ENCODE measurements at regions not wholly inside any gene's neighbourhood (a gene's known extent, or its start where the extent isn't known, plus 50 kb on each side); places are given as distances from the start of the nearest gene placed in this dataset.

DNA sequence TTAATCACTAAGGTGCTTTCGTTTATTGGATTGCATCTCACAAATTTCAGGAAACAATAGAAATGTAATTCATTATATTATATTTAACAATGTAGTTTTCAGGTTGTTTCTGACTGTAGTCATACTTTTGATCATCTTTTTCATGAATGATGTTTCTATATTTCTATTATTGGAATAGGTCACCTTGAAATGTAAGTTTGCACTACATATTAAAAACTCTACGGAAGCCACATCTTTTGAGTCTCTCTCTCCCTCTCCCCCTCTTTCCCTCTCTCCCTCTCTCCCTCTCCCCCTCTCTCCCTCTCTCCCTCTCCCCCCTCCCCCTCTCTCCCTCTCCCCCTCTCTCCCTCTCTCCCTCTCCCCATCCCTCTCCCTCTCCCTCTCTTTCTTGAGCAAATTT, 131.3 kb upstream of the FBXL4 start:
- no peak overlapping the region for H3K27ac ChIP-seq
- H3K4me1 ChIP-seq: no peaks in the 10 kb centered on the region
- H3K27me3 ChIP-seq: no peaks in the 10 kb centered on the region
- no peaks in the 10 kb centered on the region for H3K36me3 ChIP-seq
- no peak for ATAC-seq (ENCODE audit: low FRiP score in 2 of 2)
- no peaks in the 10 kb centered on the region for H3K9me3 ChIP-seq
- TF ChIP-seq EP300 (IDR thresholded peaks at IDR 0.05): no peak
- TF ChIP-seq POLR2A (IDR thresholded peaks at IDR 0.05): no peak
- TF ChIP-seq, protein P1, sequence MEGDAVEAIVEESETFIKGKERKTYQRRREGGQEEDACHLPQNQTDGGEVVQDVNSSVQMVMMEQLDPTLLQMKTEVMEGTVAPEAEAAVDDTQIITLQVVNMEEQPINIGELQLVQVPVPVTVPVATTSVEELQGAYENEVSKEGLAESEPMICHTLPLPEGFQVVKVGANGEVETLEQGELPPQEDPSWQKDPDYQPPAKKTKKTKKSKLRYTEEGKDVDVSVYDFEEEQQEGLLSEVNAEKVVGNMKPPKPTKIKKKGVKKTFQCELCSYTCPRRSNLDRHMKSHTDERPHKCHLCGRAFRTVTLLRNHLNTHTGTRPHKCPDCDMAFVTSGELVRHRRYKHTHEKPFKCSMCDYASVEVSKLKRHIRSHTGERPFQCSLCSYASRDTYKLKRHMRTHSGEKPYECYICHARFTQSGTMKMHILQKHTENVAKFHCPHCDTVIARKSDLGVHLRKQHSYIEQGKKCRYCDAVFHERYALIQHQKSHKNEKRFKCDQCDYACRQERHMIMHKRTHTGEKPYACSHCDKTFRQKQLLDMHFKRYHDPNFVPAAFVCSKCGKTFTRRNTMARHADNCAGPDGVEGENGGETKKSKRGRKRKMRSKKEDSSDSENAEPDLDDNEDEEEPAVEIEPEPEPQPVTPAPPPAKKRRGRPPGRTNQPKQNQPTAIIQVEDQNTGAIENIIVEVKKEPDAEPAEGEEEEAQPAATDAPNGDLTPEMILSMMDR (IDR thresholded peaks at IDR 0.05): no peak
- no peak for TF ChIP-seq POLR2AphosphoS5 (IDR thresholded peaks at IDR 0.05)
- DNase-seq: no peak
- 84 to 86% methylated on average over 2 of the region's 2 CpGs for WGBS, 2 donors
- no peak overlapping the region for H3K4me3 ChIP-seq

DNA sequence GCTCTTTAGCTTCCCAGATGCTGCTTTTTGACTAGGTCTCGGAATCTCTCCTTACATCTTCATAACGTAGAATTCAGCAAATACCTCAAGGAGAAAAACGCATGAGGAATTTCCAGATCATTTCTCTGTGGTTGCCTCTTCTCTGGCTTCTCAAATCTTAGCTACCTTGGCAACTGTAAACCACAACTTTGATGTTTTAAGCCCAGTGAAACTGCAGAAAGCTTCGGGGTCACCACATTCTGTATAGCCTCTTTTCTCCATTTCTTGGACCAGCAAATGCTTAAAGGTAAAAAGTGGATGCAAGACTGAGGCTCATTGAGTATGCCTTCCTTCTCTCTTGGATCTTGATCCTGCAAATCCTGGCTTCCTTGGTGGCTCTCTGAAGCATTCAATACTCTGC, 125.5 kb upstream of the FBXL4 start:
- Histone ChIP-seq H3K27ac (no peak overlapping the region), H3K9me3 (no peaks in the 10 kb centered on the region), H3K4me1 (no peaks in the 10 kb centered on the region), H3K4me3 (no peak overlapping the region), H3K27me3 (no peaks in the 10 kb centered on the region), H3K36me3 (no peaks in the 10 kb centered on the region)
- DNase-seq (no peak), ATAC-seq (ENCODE audit: low FRiP score in 2 of 2) (no peak)
- 78 to 80% methylated on average over 4 of the region's 4 CpGs for WGBS, 2 donors
- no peak for TF ChIP-seq EP300 (IDR thresholded peaks at IDR 0.05)
- no peak for TF ChIP-seq POLR2A (IDR thresholded peaks at IDR 0.05)
- TF ChIP-seq, protein P1 (IDR thresholded peaks at IDR 0.05): no peak
- no peak for TF ChIP-seq POLR2AphosphoS5 (IDR thresholded peaks at IDR 0.05)

DNA sequence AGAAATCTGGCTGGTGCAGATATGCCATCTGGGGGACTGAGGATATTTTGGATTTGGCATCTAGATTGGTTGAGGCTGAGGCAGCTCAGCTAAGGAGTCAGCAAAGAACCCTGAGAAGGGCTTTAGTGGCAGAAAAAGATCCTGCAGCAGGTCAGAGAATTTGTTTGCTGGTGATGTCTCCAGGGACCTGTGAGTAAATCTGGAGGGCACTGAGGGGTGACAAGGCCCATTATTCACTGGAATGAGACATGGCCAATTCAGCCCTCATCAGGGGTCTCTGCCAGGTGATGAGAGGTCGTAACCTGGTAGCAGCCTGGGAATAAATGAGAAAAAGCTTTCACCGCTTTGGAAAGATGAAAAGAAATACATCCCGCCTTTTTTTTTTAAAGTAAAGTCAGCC, 118.3 kb upstream of the FBXL4 start:
- WGBS, 2 donors: 77 to 85% methylated on average over 3 of the region's 3 CpGs
- ATAC-seq (ENCODE audit: low FRiP score in 2 of 2) (no peak), DNase-seq (no peak)
- no peaks in the 10 kb centered on the region for H3K9me3 ChIP-seq
- no peaks in the 10 kb centered on the region for H3K4me1 ChIP-seq
- no peak for TF ChIP-seq POLR2AphosphoS5 (IDR thresholded peaks at IDR 0.05)
- no peak for TF ChIP-seq POLR2A (IDR thresholded peaks at IDR 0.05)
- no peaks in the 10 kb centered on the region for H3K36me3 ChIP-seq
- no peak overlapping the region for H3K27ac ChIP-seq
- H3K4me3 ChIP-seq: no peak overlapping the region
- H3K27me3 ChIP-seq: no peaks in the 10 kb centered on the region

DNA sequence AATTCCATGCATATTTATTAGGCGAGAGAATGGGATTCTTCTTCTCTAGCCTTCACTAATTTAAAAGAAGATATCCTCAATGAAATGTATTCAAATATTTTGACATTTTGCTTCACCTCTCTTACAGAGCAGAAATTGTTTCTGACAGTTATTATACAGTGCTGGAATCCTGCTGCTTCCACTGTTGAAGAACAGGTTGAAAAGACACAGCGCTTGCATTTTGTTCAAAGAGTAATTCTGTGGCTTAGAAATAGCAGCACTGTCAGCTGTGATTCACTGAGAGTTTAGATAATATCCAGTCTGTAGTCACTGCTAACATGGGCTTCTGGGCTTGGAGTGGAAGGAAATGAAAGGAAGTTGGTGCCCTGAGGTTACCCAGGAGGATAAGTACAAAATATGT, 117.1 kb upstream of the FBXL4 start:
- 83 to 88% methylated on average over 2 of the region's 2 CpGs for WGBS, 2 donors
- DNase-seq: no peak
- H3K9me3 ChIP-seq: no peaks in the 10 kb centered on the region
- no peaks in the 10 kb centered on the region for H3K4me1 ChIP-seq
- no peak overlapping the region for H3K4me3 ChIP-seq
- no peaks in the 10 kb centered on the region for H3K27me3 ChIP-seq
- TF ChIP-seq POLR2A (IDR thresholded peaks at IDR 0.05) (no peak), POLR2AphosphoS5 (IDR thresholded peaks at IDR 0.05) (no peak), EP300 (IDR thresholded peaks at IDR 0.05) (no peak)
- TF ChIP-seq, protein P1 (IDR thresholded peaks at IDR 0.05): no peak
- no peak overlapping the region for H3K27ac ChIP-seq
- no peaks in the 10 kb centered on the region for H3K36me3 ChIP-seq
- no peak for ATAC-seq (ENCODE audit: low FRiP score in 2 of 2)

DNA sequence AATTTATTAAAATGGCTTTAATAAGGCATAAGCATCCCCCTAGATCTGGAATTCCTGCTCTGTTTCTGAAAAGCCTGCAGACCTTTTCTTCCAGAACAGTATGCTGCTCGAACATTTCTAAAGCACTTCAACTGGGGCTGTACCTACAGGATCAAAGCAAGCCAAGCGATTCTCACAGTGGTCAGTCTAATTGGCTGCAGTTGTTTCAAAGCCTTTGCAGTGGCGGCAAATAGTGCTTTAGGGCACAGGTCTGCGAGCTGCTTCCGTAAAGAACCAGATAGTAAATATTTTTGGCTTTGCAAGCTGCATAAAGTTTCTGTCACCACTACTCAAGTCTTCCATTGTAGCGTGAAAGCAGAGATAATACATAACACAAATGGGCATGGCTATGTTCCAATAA, 88.9 kb upstream of the FBXL4 start:
- ATAC-seq (ENCODE audit: low FRiP score in 2 of 2) (no peak), DNase-seq (no peak)
- Histone ChIP-seq H3K4me3 (no peak overlapping the region), H3K27me3 (no peaks in the 10 kb centered on the region), H3K9me3 (no peaks in the 10 kb centered on the region), H3K36me3 (no peaks in the 10 kb centered on the region), H3K27ac (no peak overlapping the region), H3K4me1 (no peaks in the 10 kb centered on the region)
- WGBS, 2 donors: 87 to 89% methylated on average over 6 of the region's 6 CpGs
- TF ChIP-seq POLR2AphosphoS5 (IDR thresholded peaks at IDR 0.05): no peak
- TF ChIP-seq, protein P1 (IDR thresholded peaks at IDR 0.05): no peak
- TF ChIP-seq EP300 (IDR thresholded peaks at IDR 0.05): no peak
- TF ChIP-seq POLR2A (IDR thresholded peaks at IDR 0.05): no peak
